Cardiac fibroblast (primary cell): ENCODE measurements at regions not wholly inside any gene's neighbourhood (a gene's known extent, or its start where the extent isn't known, plus 50 kb on each side); places are given as distances from the start of the nearest gene placed in this dataset.

Experiments
- DNase-seq, 2 donors: peaks; one replicate each; pipeline versions ENCODE4 v3.0.0 to v3.0.0-alpha.2; 2010; ENCODE audit warnings: low read depth in 2 of 2
- H3K4me3 ChIP-seq, 2 donors: replicated peaks in 1 of 2; 1 replicate in 1 of 2; 2 replicates in 1 of 2; pipeline ENCODE4 v1.5.1; 2011; ENCODE audit warnings: low read depth in 2 of 2, low read length in 2 of 2, mild to moderate bottlenecking in 2 of 2, moderate library complexity in 1 of 2
- TF ChIP-seq, protein P1 (sequence below): IDR thresholded peaks from one replicate; pipeline ENCODE4 v1.5.1; 2011; ENCODE audit warnings: low read depth, mild to moderate bottlenecking, low read length, inconsistent platforms

- no peak for DNase-seq
- no peak overlapping the region for H3K4me3 ChIP-seq
- TF ChIP-seq, protein P1, sequence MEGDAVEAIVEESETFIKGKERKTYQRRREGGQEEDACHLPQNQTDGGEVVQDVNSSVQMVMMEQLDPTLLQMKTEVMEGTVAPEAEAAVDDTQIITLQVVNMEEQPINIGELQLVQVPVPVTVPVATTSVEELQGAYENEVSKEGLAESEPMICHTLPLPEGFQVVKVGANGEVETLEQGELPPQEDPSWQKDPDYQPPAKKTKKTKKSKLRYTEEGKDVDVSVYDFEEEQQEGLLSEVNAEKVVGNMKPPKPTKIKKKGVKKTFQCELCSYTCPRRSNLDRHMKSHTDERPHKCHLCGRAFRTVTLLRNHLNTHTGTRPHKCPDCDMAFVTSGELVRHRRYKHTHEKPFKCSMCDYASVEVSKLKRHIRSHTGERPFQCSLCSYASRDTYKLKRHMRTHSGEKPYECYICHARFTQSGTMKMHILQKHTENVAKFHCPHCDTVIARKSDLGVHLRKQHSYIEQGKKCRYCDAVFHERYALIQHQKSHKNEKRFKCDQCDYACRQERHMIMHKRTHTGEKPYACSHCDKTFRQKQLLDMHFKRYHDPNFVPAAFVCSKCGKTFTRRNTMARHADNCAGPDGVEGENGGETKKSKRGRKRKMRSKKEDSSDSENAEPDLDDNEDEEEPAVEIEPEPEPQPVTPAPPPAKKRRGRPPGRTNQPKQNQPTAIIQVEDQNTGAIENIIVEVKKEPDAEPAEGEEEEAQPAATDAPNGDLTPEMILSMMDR = no peak
Observed at GRCh38 chr20:25864326-25864962, 167.8 kb upstream of the ZNF337 start.

DNA sequence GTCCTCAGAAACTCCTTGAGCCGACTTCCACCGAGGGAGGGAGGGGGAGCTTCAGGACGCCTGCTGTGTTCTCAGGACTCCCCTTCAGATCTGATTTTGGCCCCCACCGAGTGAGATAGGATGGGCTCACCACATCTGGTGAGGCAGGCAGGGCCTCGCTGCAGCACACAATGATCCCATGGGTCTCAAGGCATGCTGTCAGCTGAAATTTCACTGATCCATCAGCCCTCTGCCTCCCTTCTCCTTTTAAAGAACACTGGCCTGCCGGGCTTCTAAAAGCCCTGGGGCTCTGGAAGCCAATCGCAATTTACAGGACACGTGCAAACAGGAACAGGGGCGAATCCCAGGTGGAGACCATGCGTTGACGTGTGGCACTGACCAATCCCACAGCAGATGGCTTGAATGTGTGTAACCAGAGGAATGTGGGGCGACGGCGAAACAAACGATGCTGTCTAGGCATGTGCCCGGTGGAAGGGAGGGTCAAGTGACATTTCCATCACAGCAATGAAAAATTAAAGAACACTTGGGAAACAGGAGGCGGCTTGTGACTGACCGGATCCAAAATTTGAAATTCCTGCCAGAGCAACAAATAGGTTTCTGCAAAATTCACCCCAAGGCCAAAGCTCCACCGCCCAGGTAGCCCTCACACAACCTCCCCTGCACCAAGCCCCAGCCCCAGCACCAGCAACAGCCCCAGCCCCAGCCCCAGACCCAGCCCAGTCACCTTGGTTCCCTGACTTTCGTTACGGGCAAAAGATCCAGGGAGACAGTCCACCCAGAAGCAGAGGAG is 167.1 kb upstream of the ZNF337 start:
- DNase-seq = peak in 1 of 2 donors; percentile 17
- peak overlapping the region; percentile 27 to 40 for H3K4me3 ChIP-seq
- TF ChIP-seq, protein P1 = no peak

GRCh38 chr20:25862967-25863530 is 166.4 kb upstream of the ZNF337 start:
- peak overlapping the region; percentile 35 to 40 for H3K4me3 ChIP-seq
- DNase-seq = peak; percentile 88 to 90
- TF ChIP-seq, protein P1 = peak; percentile 15

DNA sequence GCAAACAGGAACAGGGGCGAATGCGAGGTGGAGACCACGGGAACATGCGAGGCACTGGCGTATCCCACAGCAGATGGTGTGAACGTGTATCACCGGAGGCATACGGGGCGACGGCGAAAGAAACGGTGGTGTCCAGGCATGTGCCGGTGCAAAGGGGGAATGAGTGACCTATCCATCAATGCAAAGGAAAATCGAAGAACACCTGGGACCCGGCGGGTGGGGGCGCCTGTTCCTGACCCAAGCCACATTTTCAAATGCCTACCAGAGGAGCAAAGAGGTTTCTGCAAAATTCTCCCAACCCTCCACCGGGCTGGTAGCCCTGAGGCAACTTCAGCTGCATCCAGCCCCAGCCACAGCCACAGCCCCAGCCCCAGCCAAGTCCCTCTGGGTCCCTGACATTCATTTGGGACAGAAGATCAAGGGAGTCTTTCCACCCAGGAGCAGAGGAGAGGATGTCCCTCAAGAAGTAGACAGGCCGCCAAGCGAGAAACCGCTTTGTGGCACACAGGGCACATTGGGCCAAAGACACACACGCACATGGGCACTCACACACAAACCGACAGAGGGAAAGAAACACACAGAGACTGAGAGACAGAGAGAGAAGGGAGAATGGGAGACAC is 164.0 kb upstream of the ZNF337 start:
- no peak overlapping the region for H3K4me3 ChIP-seq
- TF ChIP-seq, protein P1 = no peak
- DNase-seq = no peak

GRCh38 chr20:25859649-25860530 is 163.2 kb upstream of the ZNF337 start:
- peak; percentile 66 to 70 for DNase-seq
- TF ChIP-seq, protein P1 = no peak
- H3K4me3 ChIP-seq = no peak overlapping the region
